A549 (cell line): ENCODE measurements at regions not wholly inside any gene's neighbourhood (a gene's known extent, or its start where the extent isn't known, plus 50 kb on each side); places are given as distances from the start of the nearest gene placed in this dataset.
"Not testable (repeated sequence)": the region's sequence is repeated elsewhere in the genome, so short reads cannot be mapped to it uniquely, and the experiment has no call there.

Experiments used
- BCL3 ChIP-seq: fragments of >200 bp; sonication (Bioruptor Twin); formaldehyde crosslinking; IDR thresholded peaks from 3 replicates; pipeline ENCODE4 v1.6.1; 2016
- SMC3 ChIP-seq: fragments of >200 bp; sonication (Bioruptor Twin); formaldehyde crosslinking; IDR thresholded peaks from 3 replicates; pipeline ENCODE4 v1.6.1; 2018; ENCODE audit warnings: inconsistent platforms

- TF ChIP-seq SMC3, BCL3: not testable (repeated sequence)
These were observed 50.5 kb upstream of the LANCL3 start for GRCh38 chrX:37520860-37521450.
